Right lobe of liver (tissue), 4 donors: ENCODE measurements at regions not wholly inside any gene's neighbourhood (a gene's known extent, or its start where the extent isn't known, plus 50 kb on each side); places are given as distances from the start of the nearest gene placed in this dataset.

Experiments used
- POLR2A ChIP-seq: fragments of 450-650 bp; IDR thresholded peaks from one replicate; pipeline ENCODE4 v1.6.1; 2017; ENCODE audit warnings: antibody characterized with exemption, mild to moderate bottlenecking
- TF ChIP-seq, protein P1 (sequence below), 4 donors: fragments of 200-600 bp in 3 of 4; fragments of 450-650 bp in 1 of 4; IDR thresholded peaks; one replicate each; pipeline versions ENCODE4 v1.5.1 to v1.8.0; 2016 to 2022; ENCODE audit warnings: antibody characterized with exemption in 4 of 4, mild to moderate bottlenecking in 2 of 4
- donor health status: DM: no; HTN: no; CAD: no.
- donor health status: DM: no; HTN: no; CAD: no.
- donor health status: DM: no; HTN: yes; CAD: no.

- TF ChIP-seq, protein P1, sequence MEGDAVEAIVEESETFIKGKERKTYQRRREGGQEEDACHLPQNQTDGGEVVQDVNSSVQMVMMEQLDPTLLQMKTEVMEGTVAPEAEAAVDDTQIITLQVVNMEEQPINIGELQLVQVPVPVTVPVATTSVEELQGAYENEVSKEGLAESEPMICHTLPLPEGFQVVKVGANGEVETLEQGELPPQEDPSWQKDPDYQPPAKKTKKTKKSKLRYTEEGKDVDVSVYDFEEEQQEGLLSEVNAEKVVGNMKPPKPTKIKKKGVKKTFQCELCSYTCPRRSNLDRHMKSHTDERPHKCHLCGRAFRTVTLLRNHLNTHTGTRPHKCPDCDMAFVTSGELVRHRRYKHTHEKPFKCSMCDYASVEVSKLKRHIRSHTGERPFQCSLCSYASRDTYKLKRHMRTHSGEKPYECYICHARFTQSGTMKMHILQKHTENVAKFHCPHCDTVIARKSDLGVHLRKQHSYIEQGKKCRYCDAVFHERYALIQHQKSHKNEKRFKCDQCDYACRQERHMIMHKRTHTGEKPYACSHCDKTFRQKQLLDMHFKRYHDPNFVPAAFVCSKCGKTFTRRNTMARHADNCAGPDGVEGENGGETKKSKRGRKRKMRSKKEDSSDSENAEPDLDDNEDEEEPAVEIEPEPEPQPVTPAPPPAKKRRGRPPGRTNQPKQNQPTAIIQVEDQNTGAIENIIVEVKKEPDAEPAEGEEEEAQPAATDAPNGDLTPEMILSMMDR (IDR thresholded peaks at IDR 0.05) = no peak
- TF ChIP-seq POLR2A = no peak
Measured at GRCh38 chr1:13970631-13971247, 270.8 kb downstream of the PRDM2 start.
